Activated T-helper 9 cell treated with anti-CD3 and anti-CD28 coated beads, Interleukin-2, amount 50 U/mL, for 16 hours (primary cell): ENCODE measurements at regions not wholly inside any gene's neighbourhood (a gene's known extent, or its start where the extent isn't known, plus 50 kb on each side); places are given as distances from the start of the nearest gene placed in this dataset.

Experiments
- DNase-seq: peaks from one replicate; pipeline ENCODE4 v3.0.0-alpha.2; 2020; ENCODE audit warnings: low read depth

DNA sequence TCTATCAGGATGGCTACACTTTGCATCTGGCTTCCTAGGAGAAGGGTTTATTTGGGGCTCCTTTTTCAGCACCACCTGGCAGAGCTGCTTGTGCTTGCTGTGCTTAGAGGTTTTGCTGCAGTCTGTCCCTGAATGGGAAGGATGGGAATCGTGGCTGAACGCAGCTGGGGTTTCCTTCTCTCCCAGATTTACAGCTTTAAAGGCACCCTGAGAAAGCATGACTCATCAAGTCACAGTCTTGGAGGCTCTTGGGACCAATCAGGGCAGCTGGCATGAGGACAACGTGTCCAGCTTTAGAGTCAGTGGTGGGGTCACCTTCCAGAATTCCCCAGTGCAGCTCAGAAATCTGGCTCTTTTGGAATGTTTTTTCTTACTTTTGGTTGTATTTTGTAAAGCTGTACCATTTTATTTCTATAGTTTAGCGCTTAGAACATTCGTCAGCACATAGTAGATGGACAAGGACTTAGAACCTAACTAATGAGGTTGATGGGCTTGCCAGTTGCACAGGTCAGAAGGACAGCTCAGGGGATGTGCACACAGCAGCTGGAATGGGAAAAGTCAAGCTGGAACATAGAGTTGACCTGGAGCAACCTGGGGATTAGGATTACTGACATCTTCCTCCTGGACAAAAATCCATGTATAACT is 222.6 kb downstream of the PRDM2 start:
- no peak for DNase-seq

DNA sequence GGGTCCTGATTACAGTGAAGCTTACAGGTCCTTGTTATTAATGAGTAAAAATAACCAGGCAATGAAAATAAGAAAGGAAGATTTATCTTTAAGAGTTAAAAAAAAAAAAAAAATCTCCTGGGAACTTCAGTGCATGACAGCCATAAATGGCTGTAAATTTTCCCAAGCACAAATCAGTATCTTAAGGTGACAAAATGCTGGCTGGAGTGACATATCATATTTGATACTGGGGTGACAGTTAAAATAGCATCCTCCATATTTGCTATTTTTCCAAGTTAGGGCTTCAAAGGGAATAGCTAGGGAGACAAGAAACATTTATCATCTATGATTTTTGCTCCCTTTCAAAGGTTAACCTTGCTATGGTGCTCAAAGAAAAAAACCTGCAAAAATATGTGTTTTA is 226.6 kb downstream of the PRDM2 start:
- no peak for DNase-seq

DNA sequence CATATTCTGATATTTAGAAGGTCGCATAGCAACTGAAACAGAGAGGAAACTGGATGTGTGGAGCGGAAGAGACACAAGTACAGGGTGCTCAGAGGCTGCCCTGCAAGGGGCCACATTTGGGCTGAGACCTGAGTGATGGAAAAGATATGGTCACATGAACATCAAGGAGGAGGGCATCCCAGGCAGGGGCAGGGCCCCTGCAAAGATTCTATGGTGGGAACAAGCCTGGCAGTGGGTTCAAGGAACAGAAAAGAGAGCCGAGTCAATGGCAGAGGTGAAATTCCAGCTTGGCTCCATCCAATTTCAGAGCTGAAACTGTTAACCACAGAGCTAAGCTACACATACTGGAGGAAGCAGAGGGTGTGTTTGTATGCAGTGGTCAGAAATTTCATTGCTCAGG is 227.7 kb downstream of the PRDM2 start:
- DNase-seq: no peak

DNA sequence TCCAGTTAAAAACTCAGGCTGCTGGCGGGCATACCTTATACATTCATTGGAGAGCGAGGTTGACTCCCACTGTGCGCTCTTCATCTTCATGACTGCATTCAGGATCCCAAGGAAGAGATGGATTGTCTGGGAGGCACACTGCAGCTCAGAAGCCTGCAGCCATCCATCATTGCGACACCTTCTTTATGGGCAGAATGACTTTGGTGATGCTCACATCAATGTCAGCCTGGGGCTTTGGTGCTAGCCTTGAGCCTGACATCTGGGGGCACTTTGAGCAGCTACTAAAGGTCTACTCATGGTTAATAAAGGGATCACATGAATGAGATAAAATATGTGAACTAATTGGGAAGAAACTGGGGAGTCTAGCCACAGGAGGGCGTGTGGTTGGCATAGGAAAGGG is 229.3 kb downstream of the PRDM2 start:
- DNase-seq: no peak

DNA sequence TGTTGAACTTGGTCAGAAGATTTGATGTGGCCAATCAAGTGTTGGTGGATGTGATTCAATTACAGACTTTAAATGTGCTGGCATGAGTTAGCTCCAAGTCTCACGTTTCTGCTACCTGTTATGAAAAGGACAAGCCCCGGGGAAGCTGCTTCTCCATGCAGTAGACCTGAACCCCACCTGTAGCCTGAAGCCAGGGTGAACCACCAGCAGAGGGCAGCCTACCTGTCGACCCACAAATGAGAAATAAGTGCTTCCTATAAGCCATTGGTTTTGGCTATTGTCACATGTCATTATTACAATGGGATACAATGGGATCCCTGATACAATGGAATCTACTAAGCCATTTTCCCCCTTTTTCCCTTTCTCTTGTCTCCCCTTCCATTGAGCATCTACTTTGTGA is 230.2 kb downstream of the PRDM2 start:
- DNase-seq: no peak

DNA sequence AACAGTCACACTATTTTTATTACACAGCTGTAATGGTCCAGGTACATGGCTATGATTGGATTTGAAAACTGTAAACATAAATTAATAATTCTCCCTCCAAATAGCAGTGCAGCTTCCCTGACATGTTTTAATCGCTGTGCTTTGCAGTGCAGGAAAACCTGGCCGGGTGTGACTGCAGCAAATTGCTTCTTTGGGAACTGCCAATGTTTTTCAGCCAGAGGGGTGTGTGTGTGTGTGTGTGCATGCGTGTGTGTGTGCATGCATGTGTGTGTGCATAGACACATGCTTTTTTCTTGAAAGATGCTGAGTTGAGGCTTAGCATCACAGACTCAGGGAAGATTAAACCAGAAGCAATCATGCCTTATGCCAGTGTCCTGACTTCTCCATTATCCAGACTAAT is 231.2 kb downstream of the PRDM2 start:
- no peak for DNase-seq

DNA sequence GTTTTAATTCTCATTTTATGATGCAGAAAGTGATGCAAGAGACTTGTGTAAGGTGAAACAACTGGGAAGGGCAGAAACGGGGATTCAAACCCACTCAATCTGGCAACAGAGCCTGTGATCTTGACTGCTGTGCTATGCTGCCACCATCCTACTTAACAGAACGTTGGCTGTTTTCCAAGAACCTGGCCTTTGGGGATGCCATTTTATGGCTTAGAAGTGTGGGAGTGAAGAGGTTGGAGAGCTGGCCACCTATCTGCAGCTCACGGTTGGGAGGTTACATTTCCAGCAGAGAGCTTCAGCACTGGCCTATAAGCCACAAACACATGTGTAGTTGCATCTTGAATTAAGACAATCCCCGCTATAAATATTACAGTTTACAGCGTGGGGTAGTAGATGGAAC is 235.3 kb downstream of the PRDM2 start:
- DNase-seq: no peak

DNA sequence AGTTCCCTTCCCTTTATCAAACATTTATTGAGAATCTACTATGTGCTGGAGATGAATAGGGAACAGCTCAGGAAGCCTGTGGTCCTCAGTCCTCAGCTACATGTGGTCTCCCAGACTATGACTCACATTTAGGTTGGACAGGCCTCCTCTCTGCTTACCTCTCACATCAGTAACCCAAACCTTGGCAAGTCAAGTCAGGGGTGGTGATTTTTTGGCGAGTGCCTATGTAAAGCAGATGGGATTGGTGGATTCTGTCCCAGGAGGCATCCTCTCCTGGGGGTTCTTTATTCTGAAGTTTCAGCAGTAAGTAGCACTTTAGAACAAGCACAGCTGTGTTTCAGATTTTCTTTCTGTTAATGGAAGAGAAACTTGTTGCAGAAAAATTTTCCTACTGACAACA is 241.3 kb downstream of the PRDM2 start:
- no peak for DNase-seq

DNA sequence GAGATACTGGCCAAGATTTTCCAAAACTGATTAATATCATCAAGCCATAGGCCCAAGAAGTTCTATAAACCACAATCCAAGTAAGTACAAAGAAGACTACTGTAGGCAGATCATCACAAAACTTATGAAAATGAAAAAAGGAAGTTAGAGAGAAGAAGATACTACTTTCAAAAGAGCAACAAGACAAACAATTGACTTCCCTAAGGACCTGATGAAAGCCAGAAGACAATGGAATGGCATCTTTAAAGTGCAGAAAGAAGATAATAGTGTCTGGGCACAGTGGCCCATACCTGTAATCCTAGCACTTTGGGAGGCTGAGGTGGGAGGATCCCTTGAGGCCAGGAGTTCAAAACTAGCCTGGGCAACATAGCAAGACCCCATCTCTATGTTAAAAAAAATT is 243.1 kb downstream of the PRDM2 start:
- no peak for DNase-seq

DNA sequence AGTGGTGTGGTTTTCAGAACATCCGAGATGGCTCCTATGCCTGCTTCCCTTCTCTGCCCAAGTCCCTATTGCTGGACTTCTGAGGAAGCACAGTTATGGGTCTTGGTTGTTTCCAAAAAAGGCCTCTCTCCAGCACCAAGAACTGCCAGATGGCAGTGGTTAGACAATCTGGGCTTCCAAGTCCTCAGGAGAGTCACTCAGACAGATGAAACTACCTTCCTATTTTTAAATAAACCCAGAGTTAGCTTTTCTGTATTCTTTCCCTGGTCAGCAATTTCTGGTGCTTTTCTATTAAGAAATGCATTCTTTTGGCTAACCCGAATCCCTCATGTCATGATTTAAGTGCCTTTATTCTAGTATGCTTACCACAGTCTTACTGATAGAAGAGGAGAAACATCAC is 245.9 kb downstream of the PRDM2 start:
- DNase-seq: no peak

DNA sequence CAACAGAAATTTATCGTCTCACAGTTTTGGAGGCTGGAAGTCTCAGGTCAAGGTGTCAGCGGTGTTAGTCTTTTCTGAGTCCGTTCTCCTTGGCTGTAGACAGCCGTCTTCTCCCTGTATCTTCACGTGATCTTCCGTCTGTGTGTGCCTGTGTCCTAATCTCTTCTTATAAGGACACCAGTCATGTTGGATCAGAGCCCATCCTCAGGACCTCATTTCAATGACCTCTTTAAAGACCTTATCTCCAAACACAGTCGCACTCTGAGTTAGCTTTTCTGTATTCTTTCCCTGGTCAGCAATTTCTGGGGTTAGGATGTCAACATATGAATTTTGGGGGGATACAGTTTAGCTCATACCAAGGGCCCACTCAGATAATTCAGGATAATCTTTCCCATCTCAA is 247.7 kb downstream of the PRDM2 start:
- no peak for DNase-seq

DNA sequence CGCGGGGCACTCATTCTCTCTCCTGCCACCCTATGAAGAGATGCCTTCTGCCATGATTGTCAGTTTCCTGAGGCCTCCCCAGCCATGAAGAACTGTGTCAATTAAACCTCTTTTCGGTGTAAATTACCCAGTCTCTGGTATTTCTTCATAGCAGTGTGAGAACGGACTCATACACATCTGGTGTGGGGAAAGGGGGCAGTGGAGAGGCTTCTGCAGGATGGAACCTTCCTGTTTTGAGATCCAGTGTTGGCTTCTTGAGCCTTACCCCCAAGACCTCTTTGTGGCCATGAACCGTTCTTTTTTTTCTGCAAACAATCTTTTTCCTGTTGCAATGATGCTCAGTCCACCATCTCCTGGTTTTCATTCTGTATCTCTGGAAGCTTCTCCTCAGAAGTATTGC is 248.4 kb downstream of the PRDM2 start:
- no peak for DNase-seq

DNA sequence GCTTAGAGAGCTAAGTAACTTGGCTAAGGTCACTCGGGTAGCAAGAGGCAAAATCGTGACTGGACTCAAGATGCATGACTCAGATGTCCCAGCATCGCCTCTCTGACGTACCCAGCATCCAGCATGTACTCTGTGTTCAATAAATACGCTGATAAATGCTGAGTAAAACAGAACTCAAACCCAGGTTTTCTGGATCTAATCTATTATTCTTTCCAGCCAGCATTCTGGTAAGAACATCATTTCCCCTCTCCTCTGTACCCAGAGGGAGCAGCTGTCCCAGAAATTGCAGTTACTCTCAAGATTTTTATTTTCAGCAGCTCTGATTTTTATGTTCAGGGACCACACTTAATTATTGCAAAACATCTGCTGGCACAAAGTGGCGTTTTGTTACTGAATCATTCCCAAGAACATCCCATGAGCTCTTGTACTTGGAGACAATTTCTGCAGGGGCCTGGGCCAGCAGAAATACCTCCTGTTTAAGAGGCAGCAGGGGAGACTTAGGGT is 249.0 kb downstream of the PRDM2 start:
- no peak for DNase-seq

DNA sequence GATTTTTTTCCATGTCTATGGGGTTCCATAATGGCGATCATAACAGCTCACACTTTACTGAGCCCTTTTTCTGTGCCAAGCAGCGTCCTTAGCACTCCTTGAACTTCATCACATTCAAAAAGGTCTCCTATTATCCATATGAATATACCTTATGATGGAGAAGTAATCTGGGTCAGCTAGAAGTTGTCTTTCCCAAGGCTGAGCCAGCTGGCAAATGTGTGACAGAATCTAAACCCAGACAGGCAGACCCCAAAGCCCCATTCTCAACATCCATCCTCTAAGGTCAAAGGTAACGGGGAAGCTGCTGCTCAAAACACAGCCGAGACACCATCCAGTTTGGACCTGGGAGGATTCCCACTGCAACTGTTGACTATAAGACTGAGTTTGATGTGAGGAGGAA is 249.6 kb downstream of the PRDM2 start:
- no peak for DNase-seq

DNA sequence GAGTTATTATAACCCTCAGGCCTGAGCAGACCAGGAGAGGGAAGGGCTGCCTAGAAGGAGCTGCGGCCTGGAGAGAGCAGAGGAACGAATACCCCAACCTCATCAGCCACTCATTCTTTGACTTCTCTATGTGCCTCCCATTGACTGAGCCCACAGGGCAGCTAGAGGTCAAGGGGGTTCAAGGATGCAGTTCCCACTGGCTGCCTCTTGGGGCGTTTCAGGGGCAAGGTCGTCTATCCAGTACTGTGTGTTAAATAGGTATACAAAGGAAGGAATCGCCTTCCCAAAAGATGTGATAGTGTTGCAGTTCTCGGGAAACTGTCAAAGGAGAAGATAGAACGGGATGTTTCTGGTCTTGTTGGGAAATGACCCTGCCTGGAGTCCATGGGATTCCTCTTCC is 250.6 kb downstream of the PRDM2 start:
- no peak for DNase-seq

DNA sequence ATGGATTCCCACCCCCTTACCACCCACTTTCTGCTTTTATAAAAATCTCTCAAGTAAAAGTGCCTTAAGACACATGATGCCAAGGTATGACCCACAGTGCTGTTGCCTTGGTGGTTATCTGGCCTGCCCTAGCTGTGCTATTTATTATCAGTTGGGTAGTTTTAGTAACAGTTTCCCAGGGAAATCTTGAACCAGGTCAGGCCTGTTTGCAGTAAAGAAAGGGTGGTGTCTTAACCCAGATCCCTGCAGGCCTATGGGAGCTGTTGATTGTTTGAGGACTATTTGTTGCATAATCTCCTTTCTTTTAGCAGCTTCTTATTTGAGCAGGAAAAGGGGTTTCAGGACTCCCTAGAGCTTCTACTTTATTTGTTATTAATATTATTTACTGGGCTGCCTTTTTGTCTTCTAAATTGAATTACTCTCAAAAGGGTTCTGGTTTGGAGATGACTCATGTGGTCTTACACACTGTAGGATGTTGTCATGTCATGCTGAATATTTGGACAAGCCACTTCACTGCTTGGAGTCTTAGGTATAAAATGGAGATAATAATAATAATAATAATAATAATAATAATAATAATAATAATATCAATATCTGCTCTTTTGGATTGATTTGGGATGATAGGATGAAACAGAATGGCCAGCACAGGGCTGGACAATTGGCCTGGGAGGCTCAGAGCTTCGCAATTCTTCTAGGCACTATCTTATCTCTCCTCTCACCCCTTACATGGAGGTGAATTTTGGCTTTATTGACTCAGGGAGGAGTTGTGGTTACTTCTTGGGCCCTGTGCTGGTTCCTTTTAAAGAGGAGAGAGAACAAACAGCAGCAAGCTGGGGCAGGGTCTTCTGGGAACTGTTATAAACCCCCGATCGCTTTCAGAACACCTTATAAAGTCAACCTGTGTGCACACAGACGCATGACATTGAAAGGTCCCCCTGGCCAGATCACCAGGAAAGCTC is 252.1 kb downstream of the PRDM2 start:
- no peak for DNase-seq

DNA sequence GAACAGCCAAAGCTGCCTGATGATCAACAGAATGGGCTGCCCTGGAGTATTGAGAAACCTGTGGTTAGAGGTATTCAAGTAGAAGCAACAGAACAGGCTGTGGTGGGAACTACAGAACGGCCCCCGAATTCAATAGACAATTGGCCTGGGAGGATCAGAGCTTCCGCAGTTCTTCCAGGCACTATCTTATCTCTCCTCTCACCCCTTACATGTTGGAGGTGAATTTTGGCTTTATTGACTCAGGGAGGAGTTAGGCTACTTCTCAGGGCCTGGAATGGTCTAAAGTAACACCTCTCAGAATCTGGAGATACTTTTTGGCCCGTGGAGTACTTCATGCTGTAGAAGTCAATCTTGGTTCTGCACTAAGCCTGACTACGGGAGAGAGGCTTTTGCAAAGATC is 253.0 kb downstream of the PRDM2 start:
- DNase-seq: no peak

DNA sequence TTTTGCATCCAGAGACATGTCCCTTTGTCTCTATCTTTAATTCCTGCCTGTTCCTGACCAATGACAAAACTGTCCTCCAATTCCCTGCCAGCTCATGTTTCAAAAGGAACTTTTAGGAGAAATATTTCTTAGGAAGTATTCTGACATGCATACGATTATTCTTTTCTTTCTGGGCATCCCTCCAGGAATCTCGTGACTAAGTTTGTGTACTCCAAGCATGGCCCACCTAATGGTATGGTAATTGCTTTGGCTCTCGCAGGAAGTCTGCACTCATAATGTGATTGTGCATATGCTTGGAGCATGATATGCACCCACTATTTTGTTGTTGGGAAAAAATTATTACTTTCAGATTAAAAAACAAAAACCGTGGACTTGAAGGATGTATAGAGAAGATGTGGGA is 256.4 kb downstream of the PRDM2 start:
- no peak for DNase-seq

DNA sequence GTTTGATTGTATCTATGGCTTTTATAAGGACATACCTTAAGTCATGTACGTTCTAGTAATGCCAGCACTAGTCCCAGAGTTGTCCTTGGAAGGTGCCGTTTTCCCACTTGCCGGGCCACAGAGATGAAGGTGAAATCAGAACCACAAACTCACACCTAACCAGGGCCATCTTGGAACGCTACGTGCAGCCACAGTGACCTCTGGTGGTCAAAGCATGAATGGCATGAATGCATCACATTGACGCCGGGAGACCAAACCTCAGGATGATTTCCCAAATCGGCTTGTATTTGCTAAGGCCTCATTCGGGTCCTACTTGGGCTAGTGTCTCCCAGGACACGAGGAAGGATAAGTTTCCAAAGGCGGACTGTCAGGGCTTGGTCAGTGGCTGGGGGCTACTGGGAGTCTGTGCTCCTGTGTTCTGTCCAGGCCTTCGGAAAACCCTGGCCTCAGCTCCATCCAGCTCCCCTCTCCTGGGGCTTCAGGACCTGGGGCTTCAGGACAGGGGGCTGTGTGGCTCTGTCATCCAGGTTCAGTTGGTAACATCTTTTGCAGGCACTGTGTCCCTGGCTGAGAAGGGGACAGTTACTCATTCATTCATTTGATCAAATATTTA is 260.5 kb downstream of the PRDM2 start:
- peak; percentile 33 for DNase-seq

DNA sequence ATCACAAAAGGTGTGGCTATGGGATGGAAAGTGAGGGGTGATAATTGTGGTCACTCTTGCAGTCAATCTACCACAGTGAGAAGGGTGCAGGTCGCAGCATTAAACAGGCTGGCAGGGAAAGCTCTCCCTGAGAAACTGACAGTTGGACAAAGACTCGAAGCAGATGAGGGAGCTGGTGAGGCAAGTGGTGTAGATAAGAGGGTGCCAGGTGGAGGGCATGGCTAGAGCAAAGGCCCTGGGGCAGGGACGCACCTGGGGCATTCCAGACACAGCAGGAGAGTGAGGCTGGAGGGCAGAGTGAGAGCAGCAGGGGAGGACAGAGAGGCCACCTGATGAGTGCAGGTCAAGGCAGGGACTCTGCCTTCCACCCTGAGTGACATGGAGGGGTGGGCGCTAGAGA is 264.8 kb downstream of the PRDM2 start:
- DNase-seq: no peak

DNA sequence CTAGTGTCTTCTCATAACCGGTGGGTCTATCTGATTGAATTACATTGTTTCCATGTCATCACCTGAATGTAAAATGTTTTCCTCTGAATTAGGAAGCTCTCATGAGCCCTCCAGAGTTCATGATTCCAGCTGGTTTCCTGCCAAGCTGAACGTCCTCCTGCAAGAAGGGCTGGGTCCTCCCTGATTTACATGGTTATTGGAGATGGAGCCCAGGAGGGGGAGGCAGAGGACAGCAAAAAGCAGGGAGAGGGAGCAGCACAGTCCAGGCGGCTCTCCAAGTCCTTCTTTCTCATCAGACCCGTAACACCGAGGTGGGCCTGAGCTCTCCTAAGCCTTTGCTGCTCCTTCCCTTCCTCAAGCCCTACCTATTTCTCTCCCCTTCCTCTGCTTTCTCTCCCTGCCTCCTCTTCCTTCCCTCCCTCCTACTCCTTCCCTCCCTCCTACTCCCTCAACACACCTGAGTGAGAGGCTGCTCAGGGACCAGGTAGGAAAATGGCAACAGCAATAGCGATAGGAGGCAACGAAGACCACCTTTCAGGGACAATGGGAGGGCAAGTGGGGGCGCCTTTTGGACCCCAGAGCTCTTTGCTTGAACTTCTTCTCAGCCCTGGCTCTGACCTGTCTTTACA is 265.9 kb downstream of the PRDM2 start:
- no peak for DNase-seq

DNA sequence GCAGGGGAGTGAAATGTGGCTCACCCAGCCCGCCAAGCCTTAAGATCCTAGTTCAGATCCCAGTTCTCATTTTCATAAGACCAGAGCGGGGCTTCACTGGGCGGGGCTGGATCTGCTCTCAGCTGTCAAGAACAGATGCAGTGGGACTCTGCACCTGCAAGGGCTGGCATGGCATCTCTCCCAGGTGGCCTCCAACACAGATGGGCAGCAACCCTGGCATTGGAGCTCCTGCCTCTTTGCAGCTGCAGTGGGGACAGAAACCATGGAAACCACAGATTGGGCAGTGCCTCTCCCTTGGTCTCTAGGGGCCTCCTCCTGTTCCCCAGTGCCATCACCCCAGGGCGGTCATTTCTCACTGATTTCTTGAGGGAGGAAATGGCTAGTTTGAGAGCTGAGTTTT is 267.7 kb downstream of the PRDM2 start:
- DNase-seq: no peak

DNA sequence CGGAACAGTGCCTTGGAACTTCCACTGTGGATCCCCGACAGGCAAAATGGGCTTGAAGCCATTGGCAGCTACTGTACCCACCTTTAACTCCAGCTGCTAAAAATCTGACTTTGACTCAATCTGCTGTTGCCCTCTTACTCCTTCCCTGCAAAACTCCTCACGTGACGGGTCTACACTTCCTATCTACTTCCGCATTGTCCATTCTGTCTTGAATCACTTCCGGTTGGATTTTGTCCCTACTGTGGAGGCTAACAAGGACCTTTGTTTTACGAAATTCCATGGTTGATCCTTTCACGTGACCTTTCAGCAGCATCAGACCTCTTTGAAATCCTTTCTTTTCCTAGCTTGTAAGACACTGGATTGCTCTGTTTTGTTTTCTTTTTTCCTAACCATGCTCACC is 268.4 kb downstream of the PRDM2 start:
- no peak for DNase-seq
